SK-N-SH (cell line): ENCODE measurements at regions not wholly inside any gene's neighbourhood (a gene's known extent, or its start where the extent isn't known, plus 50 kb on each side); places are given as distances from the start of the nearest gene placed in this dataset.

Experiments
- CHD2 ChIP-seq: fragments of 150-350 bp; IDR thresholded peaks from 2 replicates; pipeline ENCODE4 v1.6.1; 2018; ENCODE audit warnings: low read length; ENCODE audit not compliant: partially characterized antibody
- EP300 ChIP-seq, 2 experiments: IDR thresholded peaks; 2 replicates each; pipeline versions ENCODE4 v1.4.0 to v1.6.1; 2012; ENCODE audit warnings: borderline replicate concordance in 1 of 2, low read depth in 1 of 2, low read length in 1 of 2
- POLR2AphosphoS5 ChIP-seq: IDR thresholded peaks from 2 replicates; pipeline ENCODE4 v1.6.1; 2012; ENCODE audit warnings: low read depth, low read length
- TF ChIP-seq, protein P1 (sequence below): fragments of 200-600 bp; sonication (generic); IDR thresholded peaks from 2 replicates; pipeline ENCODE4 v1.6.1; 2017; ENCODE audit warnings: antibody characterized with exemption, mild to moderate bottlenecking, moderate library complexity
- TF ChIP-seq, protein P2 (sequence below): IDR thresholded peaks from 2 replicates; pipeline ENCODE4 v1.6.1; 2012; ENCODE audit warnings: mild to moderate bottlenecking, low read depth, low read length, moderate library complexity

DNA sequence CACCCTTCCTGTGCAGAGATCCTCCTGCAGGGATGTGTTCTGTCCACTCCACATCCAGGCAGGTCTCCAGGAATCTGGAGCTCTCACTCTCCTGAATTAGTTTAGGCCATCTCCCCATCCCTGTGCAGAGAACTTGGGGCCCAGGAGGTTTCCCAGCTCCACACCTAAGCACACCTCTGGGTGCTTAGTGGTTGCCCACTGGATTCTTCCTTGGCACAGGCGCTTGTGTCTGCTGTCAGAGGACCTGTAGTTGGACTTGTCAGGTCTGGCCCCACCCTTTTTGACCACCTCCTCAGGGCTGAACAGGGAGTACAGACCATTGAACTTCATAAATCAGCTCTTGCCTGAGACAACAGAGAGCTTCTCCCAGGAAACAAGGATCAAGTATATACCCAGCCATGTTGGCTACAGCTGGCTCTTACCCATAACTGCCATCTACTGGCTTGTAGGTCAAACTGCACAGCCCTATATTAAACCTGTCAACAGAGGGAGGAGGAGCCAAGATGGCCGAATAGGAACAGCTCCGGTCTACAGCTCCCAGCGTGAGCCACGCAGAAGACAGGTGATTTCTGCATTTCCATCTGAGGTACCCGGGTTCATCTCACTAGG is 275.5 kb downstream of the PPARGC1A start:
- TF ChIP-seq CHD2 (no peak), EP300 (IDR thresholded peaks at IDR 0.05; ENCODE audit: borderline replicate concordance in 1 of 2, low read depth in 1 of 2, low read length in 1 of 2) (no peak), POLR2AphosphoS5 (no peak)
- TF ChIP-seq, protein P1, sequence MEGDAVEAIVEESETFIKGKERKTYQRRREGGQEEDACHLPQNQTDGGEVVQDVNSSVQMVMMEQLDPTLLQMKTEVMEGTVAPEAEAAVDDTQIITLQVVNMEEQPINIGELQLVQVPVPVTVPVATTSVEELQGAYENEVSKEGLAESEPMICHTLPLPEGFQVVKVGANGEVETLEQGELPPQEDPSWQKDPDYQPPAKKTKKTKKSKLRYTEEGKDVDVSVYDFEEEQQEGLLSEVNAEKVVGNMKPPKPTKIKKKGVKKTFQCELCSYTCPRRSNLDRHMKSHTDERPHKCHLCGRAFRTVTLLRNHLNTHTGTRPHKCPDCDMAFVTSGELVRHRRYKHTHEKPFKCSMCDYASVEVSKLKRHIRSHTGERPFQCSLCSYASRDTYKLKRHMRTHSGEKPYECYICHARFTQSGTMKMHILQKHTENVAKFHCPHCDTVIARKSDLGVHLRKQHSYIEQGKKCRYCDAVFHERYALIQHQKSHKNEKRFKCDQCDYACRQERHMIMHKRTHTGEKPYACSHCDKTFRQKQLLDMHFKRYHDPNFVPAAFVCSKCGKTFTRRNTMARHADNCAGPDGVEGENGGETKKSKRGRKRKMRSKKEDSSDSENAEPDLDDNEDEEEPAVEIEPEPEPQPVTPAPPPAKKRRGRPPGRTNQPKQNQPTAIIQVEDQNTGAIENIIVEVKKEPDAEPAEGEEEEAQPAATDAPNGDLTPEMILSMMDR = peak; percentile 54
- TF ChIP-seq, protein P2, sequence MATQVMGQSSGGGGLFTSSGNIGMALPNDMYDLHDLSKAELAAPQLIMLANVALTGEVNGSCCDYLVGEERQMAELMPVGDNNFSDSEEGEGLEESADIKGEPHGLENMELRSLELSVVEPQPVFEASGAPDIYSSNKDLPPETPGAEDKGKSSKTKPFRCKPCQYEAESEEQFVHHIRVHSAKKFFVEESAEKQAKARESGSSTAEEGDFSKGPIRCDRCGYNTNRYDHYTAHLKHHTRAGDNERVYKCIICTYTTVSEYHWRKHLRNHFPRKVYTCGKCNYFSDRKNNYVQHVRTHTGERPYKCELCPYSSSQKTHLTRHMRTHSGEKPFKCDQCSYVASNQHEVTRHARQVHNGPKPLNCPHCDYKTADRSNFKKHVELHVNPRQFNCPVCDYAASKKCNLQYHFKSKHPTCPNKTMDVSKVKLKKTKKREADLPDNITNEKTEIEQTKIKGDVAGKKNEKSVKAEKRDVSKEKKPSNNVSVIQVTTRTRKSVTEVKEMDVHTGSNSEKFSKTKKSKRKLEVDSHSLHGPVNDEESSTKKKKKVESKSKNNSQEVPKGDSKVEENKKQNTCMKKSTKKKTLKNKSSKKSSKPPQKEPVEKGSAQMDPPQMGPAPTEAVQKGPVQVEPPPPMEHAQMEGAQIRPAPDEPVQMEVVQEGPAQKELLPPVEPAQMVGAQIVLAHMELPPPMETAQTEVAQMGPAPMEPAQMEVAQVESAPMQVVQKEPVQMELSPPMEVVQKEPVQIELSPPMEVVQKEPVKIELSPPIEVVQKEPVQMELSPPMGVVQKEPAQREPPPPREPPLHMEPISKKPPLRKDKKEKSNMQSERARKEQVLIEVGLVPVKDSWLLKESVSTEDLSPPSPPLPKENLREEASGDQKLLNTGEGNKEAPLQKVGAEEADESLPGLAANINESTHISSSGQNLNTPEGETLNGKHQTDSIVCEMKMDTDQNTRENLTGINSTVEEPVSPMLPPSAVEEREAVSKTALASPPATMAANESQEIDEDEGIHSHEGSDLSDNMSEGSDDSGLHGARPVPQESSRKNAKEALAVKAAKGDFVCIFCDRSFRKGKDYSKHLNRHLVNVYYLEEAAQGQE = no peak
